HL-60 (cell line): ENCODE measurements at regions not wholly inside any gene's neighbourhood (a gene's known extent, or its start where the extent isn't known, plus 50 kb on each side); places are given as distances from the start of the nearest gene placed in this dataset.

Experiments used
- DNase-seq, 2 experiments: peaks; one replicate each; pipeline ENCODE4 v3.0.0-alpha.2; 2010 to 2020; ENCODE audit warnings: low read depth in 1 of 2, low spot score in 1 of 2
- H3K27ac ChIP-seq: fragments of 250-450 bp; sonication (Bioruptor Pico); replicated peaks from 2 replicates; pipeline ENCODE4 v1.5.1; 2020; ENCODE audit warnings: mild to moderate bottlenecking, moderate library complexity
- H3K27me3 ChIP-seq: fragments of 250-450 bp; sonication (Bioruptor Pico); 2 replicates; pipeline ENCODE4 v1.5.1; 2021; ENCODE audit warnings: mild to moderate bottlenecking, moderate library complexity; ENCODE audit not compliant: insufficient read depth, poor library complexity, severe bottlenecking
- H3K4me3 ChIP-seq: replicated peaks from 2 replicates; pipeline ENCODE4 v1.5.1; 2011; ENCODE audit warnings: mild to moderate bottlenecking, control low read depth, low read length; ENCODE audit not compliant: insufficient read depth
- GABPA ChIP-seq: IDR thresholded peaks from 2 replicates; pipeline ENCODE4 v1.6.1; 2012; ENCODE audit warnings: low read depth
- POLR2AphosphoS5 ChIP-seq: IDR thresholded peaks from 2 replicates; pipeline ENCODE4 v1.6.1; 2012; ENCODE audit warnings: low read depth
- REST ChIP-seq: IDR thresholded peaks from 2 replicates; pipeline ENCODE4 v1.6.1; 2012; ENCODE audit warnings: low read depth; ENCODE audit not compliant: insufficient replicate concordance
- SPI1 ChIP-seq: IDR thresholded peaks from 2 replicates; pipeline ENCODE4 v1.6.1; 2012; ENCODE audit warnings: low read depth, mild to moderate bottlenecking, borderline replicate concordance
- TF ChIP-seq, protein P1 (sequence below): IDR thresholded peaks from one replicate; pipeline ENCODE4 v1.5.1; 2011; ENCODE audit warnings: low read length, control low read depth, inconsistent platforms; ENCODE audit not compliant: insufficient read depth

GRCh38 chr11:21908211-21908610 is 284.7 kb upstream of the ANO5 start:
- no peaks in the 10 kb centered on the region for H3K27me3 ChIP-seq

DNA sequence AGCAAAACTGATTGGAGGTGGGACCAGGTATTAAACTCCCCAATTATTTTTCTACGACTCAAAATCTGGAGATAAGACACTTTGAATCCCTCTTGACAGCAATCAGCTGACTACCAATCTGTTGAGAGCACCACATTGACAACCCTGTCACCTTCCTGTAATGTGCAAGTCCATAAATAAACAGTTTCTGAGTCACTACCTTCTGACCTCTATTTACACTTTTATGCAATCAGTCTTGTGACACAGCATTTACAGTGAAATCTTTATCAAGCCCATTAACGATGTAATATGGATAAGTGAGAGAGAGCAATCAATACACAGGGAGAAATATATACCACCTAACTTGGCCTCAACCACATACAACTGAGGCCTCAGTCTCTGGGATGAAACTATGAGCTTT is 283.7 kb upstream of the ANO5 start:
- no peak for TF ChIP-seq GABPA

More at GRCh38 chr11:21908211-21908610, 284.7 kb upstream of the ANO5 start:
- no peak overlapping the region for H3K4me3 ChIP-seq
- TF ChIP-seq GABPA (no peak), POLR2AphosphoS5 (no peak), REST (no peak), SPI1 (no peak)
- TF ChIP-seq, protein P1, sequence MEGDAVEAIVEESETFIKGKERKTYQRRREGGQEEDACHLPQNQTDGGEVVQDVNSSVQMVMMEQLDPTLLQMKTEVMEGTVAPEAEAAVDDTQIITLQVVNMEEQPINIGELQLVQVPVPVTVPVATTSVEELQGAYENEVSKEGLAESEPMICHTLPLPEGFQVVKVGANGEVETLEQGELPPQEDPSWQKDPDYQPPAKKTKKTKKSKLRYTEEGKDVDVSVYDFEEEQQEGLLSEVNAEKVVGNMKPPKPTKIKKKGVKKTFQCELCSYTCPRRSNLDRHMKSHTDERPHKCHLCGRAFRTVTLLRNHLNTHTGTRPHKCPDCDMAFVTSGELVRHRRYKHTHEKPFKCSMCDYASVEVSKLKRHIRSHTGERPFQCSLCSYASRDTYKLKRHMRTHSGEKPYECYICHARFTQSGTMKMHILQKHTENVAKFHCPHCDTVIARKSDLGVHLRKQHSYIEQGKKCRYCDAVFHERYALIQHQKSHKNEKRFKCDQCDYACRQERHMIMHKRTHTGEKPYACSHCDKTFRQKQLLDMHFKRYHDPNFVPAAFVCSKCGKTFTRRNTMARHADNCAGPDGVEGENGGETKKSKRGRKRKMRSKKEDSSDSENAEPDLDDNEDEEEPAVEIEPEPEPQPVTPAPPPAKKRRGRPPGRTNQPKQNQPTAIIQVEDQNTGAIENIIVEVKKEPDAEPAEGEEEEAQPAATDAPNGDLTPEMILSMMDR = no peak
- DNase-seq = no peak
- no peak overlapping the region for H3K27ac ChIP-seq

GRCh38 chr11:21911061-21911460 is 281.8 kb upstream of the ANO5 start:
- Histone ChIP-seq H3K4me3 (no peak overlapping the region), H3K27ac (no peak overlapping the region), H3K27me3 (no peaks in the 10 kb centered on the region)
- no peak for TF ChIP-seq GABPA
- no peak for TF ChIP-seq REST
- no peak for TF ChIP-seq SPI1
- TF ChIP-seq, protein P1 = no peak
- no peak for TF ChIP-seq POLR2AphosphoS5
- no peak for DNase-seq

More for the DNA sequence above, 283.7 kb upstream of the ANO5 start:
- Histone ChIP-seq H3K4me3 (no peak overlapping the region), H3K27me3 (no peaks in the 10 kb centered on the region), H3K27ac (no peak overlapping the region)
- DNase-seq = no peak

DNA sequence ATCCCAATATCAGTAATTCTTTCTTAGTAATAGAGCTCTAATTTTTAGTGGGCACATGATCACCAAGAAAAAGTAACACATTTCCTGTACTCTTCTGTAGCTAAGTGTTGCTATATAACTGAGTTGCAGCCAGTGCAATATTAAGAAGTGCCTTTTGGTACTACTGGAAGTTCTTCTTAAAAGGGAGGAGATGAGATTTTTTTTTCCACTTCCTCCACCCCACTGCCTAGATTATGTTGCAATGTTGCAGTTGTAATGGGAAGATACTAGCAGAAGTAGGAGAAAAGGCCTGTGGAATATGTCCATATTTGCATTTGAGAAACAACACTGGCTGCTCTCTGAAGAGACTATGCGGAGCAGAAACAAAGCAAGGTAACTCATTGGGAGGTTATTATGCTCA is 280.6 kb upstream of the ANO5 start:
- TF ChIP-seq REST (no peak), SPI1 (no peak), GABPA (no peak), POLR2AphosphoS5 (no peak)
- TF ChIP-seq, protein P1 = no peak
- no peak overlapping the region for H3K27ac ChIP-seq
- no peaks in the 10 kb centered on the region for H3K27me3 ChIP-seq
- no peak for DNase-seq
- H3K4me3 ChIP-seq = no peak overlapping the region
